GM20000 (cell line): ENCODE measurements at regions not wholly inside any gene's neighbourhood (a gene's known extent, or its start where the extent isn't known, plus 50 kb on each side); places are given as distances from the start of the nearest gene placed in this dataset.

Experiments
- DNase-seq: peaks from one replicate; pipeline ENCODE4 v3.0.0; 2012; ENCODE audit warnings: low spot score
- TF ChIP-seq, protein P1 (sequence below): IDR thresholded peaks from 2 replicates; pipeline ENCODE4 v1.5.1; 2012; ENCODE audit warnings: mild to moderate bottlenecking, control low read depth; ENCODE audit errors: extremely low read depth, missing control alignments

DNA sequence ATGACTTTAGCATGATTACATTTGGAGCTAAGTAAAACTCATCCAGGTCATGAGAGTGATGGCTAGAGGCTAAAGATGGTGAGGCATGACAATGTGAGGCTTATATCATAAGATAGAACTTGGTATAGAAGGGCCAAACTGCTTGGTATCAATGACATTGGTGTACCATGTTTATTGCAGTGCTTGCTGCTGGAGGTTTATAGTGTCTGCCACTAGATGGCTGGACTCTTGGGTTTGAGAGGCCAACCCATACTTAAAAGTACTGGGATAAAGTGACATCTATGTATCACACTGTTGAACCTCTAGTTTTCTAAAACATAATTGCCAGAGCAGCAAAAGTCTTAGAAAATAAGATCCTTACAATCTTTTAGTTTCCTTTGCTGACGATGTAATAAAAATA lies 83.0 kb upstream of the TACR3 start:
- TF ChIP-seq, protein P1, sequence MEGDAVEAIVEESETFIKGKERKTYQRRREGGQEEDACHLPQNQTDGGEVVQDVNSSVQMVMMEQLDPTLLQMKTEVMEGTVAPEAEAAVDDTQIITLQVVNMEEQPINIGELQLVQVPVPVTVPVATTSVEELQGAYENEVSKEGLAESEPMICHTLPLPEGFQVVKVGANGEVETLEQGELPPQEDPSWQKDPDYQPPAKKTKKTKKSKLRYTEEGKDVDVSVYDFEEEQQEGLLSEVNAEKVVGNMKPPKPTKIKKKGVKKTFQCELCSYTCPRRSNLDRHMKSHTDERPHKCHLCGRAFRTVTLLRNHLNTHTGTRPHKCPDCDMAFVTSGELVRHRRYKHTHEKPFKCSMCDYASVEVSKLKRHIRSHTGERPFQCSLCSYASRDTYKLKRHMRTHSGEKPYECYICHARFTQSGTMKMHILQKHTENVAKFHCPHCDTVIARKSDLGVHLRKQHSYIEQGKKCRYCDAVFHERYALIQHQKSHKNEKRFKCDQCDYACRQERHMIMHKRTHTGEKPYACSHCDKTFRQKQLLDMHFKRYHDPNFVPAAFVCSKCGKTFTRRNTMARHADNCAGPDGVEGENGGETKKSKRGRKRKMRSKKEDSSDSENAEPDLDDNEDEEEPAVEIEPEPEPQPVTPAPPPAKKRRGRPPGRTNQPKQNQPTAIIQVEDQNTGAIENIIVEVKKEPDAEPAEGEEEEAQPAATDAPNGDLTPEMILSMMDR, result peak; percentile 3
- no peak for DNase-seq

DNA sequence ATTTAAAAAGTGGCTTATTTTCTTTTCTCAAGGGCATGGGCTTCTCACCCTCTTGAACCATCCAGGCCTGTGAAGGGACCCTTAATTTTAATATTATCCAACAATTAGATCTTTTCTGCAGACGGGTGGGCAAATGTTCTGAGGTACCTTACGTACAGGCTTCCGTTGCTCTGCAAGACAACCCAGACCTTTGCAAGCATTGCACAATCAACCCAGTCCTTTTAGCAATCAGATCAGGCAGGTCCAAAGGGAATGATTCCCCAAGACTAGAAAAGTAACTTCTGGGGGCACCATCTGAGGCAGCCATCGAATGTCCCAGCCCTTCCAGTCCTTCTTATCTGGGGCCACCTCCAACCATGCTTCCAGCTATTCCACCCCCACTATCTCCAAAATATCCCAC lies 67.3 kb upstream of the TACR3 start:
- TF ChIP-seq, protein P1, result no peak
- no peak for DNase-seq

DNA sequence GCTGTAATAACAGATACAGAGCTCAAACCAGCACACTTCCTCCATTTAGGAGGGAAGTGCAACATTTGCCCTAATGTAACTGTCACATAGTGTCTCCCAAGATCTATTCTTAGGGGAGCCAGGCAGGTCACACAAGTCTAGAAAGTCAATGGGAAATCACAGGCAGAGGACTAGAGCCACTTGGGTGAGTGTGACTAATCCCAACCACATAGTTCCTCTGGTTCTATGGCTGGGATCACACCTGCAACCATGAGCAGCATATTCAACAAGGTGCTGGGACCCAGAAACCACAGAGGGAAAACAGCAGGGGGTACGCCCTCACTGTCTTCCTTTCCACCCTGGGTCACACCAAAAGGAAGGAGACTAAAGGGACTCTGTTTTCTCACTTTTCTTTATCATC lies 66.8 kb upstream of the TACR3 start:
- TF ChIP-seq, protein P1, result no peak
- no peak for DNase-seq

DNA sequence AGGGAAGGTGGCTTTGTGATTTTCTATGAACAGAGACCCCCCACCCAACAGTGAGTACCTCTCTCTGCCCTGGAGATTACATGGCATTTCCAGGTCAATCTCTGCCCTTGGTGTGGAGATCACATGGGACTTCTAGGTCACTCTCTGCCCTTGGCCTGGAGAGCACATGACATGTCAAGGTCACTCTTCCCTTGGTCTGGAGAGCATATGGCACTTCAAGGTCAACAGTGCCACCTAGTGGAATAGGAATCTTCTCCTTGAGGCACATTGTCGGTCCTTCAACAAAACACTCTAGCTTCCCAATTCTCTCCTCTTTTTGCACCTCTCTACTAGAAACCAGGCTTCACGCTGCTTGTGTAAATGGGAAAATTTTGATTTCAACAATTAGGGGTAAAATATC lies 66.2 kb upstream of the TACR3 start:
- DNase-seq, result peak; percentile 26

DNA sequence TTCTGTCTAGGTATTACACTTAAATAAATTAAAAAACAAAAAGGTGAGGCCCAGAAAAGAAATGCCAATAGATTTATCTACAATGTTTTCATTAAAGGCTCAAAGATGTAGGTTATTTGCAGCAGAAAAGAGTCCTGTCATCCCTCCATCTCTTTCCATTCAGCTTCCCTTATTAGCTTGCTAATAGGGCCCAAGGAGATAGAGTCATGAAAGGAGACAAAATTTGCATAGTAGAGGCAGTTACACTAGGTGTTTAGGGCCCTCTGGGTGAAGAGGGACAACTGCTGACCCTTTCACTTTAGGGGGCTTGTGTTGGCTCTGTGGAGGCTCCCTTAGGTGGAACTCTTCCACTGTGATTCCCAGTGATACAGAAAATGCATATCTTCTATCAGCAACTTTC lies 58.4 kb upstream of the TACR3 start:
- TF ChIP-seq, protein P1, result no peak
- DNase-seq, result no peak

More for the DNA sequence above, 66.2 kb upstream of the TACR3 start:
- TF ChIP-seq, protein P1, result peak; percentile 50

DNA sequence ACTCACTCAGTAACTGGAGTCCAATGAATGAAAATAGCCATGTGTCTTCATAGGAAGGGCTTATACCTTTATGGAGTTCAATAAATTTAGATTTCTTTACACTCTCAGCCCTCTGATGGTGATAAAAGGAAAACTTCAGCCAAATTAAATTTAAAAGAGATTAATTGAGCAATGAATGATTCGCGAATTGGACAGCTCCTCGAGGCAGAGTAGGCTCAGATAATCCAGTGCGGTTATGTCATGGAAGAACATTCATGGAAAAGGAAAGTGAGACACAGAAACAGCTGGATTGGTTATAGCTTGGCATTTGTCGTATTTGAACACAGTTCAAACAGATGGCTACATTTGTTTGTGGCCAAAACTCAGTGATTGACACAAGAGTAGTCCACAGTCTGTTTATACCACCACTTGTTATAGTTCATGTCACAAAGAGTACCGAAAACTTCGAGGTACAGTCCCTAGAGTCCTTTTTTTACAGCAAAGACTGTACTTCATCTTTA lies 54.6 kb upstream of the TACR3 start:
- TF ChIP-seq, protein P1, result no peak
- DNase-seq, result no peak

DNA sequence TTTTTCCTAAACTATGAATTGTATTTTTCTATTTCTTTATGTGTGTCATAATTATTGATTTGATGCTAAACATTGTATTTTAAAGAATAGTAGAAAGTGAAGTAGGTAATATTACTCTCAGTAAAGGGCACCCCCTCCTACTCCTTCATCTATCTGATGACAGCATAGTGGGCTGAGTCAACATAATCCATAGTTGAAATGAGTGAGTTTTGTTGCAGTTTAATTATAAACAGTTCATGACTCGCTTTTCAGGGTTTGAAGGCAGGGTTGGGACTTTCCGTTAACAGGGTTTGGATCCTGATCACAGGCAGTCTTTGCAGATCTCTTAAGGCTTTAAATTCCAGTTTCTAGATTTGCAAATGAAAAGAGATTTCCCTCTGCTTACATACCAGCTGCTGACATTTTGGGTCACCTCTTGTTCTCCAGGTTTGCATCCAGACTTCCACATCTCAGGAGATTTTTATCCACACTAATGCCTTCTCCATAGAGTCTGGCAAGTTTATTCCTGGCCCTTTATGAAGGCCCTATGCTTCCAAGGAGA lies 54.0 kb upstream of the TACR3 start:
- no peak for DNase-seq
- TF ChIP-seq, protein P1, result no peak
